ENCODE measurements at regions not wholly inside any gene's neighbourhood (a gene's known extent, or its start where the extent isn't known, plus 50 kb on each side); places are given as distances from the start of the nearest gene placed in this dataset.
"Not testable (repeated sequence)": the region's sequence is repeated elsewhere in the genome, so short reads cannot be mapped to it uniquely, and the experiment has no call there.

GRCh38 chr19:29154163-29154562, 58.8 kb downstream of the UQCRFS1 start:
- no peak for DNase-seq (ENCODE audit: low read depth)

GRCh38 chr19:29145756-29146155, 67.2 kb downstream of the UQCRFS1 start:
- DNase-seq (ENCODE audit: low read depth) = no peak

DNA sequence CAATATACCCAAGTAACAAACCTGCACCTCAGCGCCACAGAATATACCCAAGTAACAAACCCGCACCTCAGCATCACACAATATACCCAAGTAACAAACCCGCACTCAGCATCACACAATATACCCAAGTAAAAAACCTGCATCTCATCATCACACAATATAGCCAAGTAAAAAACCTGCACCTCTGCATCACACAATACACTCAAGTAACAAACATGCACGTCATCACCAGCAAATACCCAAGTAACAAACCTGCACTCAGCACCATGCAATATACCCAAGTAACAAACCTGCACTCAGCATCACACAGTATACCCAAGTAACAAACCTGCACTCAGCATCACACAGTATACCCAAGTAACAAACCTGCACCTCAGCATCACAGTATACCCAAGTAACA, 69.8 kb downstream of the UQCRFS1 start:
- DNase-seq (ENCODE audit: low read depth) = no peak

DNA sequence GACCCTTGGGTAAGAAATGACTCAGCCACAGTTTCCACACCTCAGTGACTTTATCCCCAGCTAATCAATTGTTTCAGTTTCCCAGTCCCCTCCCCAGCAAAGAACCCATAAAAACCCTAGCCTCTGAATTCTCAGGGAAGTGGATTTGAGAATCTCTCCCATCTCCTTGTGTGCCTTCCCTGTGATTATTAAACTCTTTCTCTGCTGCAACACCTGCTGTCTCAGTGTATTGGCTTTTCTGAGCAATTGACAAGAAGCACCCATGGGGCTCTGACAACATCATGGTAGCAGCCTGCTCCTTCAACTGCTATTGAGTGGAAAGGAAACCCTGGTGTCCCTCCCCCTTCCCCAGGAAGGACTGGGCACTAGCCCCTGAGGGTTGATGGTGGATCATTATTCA, 73.7 kb downstream of the UQCRFS1 start:
- DNase-seq (ENCODE audit: low read depth) = no peak

- DNase-seq (ENCODE audit: low read depth) = not testable (repeated sequence)
These were observed 74.7 kb downstream of the UQCRFS1 start for GRCh38 chr19:29138206-29138605.

- DNase-seq (ENCODE audit: low read depth) = no peak
These were observed 81.5 kb downstream of the UQCRFS1 start for GRCh38 chr19:29131456-29131855.

DNA sequence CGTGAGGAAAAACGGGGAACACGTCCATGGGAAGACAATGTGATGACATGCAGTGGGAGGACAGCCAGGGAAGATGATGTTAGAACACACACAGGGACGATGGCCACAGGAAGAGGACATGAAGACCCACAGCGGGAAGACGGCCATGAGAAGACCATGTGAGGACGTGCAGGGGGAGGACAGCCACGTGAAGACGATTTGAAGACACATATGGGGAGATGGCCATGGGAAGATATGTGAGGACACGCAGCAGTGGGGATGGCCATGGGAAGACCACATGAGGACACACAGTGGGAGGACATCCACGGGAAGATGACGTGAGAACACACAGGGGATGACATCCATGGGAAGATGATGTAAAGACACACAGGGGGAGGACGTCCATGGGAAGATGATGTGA, 83.8 kb downstream of the UQCRFS1 start:
- DNase-seq (ENCODE audit: low read depth) = no peak

- no peak for DNase-seq (ENCODE audit: low read depth)
These were observed 84.7 kb downstream of the UQCRFS1 start for GRCh38 chr19:29128203-29128602.

- no peak for DNase-seq (ENCODE audit: low read depth)
These were observed 90.8 kb downstream of the UQCRFS1 start for GRCh38 chr19:29122185-29122584.

- DNase-seq (ENCODE audit: low read depth) = no peak
These were observed 91.3 kb downstream of the UQCRFS1 start for GRCh38 chr19:29121684-29122083.

GRCh38 chr19:29120466-29120865, 92.5 kb downstream of the UQCRFS1 start:
- DNase-seq (ENCODE audit: low read depth) = no peak

- DNase-seq (ENCODE audit: low read depth) = no peak
These were observed 93.4 kb downstream of the UQCRFS1 start for GRCh38 chr19:29119590-29119989.

DNA sequence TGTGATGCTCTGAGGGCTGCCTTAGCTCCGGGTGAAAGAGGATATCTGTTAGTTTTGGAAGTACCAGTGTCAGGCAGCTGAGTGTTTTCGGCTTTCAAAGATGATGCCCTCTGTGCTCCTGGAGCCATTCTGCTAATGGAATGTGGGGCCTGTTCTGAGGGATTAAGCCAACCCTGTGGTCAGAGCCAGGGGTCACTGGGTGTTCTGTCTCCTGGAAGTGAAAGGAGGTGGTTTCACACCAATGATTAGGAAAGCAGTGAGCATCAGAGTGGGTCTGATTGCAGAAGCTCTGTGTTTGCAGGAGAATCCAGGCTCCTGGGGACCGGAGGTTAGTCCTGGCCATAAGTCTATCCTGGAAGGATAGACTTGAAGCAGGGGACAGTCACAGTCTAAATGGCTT, 94.6 kb downstream of the UQCRFS1 start:
- no peak for DNase-seq (ENCODE audit: low read depth)

- DNase-seq (ENCODE audit: low read depth) = no peak
These were observed 95.0 kb downstream of the UQCRFS1 start for GRCh38 chr19:29117926-29118325.

- DNase-seq (ENCODE audit: low read depth) = no peak
These were observed 97.8 kb downstream of the UQCRFS1 start for GRCh38 chr19:29115181-29115580.

DNA sequence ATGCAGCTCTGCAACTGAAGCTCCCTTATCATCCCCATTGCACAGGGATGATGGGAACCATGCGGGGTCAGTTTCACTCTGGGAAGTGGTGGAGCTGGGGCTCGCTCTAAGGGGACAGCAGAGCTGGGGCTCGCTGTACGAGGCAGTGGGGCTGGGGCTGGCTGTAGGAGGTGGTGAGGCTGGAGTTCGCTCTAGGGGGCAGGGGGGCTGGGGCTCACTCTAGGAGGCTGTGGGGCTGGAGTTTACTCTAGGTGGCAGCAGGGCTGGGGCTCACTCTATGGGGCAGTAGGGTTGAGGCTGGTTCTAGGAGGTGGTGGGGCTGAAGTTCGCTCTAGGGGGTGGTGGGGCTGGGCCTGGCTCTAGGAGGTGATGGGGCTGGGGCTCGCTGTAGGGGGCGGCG, 99.1 kb downstream of the UQCRFS1 start:
- no peak for DNase-seq (ENCODE audit: low read depth)

GRCh38 chr19:29111576-29111975, 101.4 kb downstream of the UQCRFS1 start:
- no peak for DNase-seq (ENCODE audit: low read depth)

DNA sequence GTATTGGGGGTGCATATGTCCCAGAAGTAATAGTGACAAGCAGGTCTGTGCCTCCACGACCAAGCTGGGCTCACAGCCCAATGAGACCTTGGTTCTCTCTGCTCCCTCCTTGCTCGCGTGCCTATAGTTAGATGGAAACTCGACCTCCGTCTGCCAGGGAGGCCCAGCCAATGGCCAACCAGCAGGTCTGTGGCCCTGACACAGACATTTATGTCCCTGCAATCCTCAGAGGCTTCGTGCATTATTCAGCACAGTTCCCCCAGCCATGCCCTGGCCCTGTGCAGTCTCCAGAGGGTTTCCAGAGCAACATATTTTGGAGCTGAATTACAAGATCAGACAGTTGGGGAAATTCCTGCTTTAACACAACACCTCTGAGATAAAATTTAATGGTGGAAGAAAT, 105.1 kb downstream of the UQCRFS1 start:
- DNase-seq (ENCODE audit: low read depth) = no peak

GRCh38 chr19:29106346-29106885, 106.5 kb downstream of the UQCRFS1 start:
- DNase-seq (ENCODE audit: low read depth) = no peak

GRCh38 chr19:29105629-29106292, 107.2 kb downstream of the UQCRFS1 start:
- DNase-seq (ENCODE audit: low read depth) = no peak

- DNase-seq (ENCODE audit: low read depth) = no peak
These were observed 108.2 kb downstream of the UQCRFS1 start for GRCh38 chr19:29104605-29105241.

DNA sequence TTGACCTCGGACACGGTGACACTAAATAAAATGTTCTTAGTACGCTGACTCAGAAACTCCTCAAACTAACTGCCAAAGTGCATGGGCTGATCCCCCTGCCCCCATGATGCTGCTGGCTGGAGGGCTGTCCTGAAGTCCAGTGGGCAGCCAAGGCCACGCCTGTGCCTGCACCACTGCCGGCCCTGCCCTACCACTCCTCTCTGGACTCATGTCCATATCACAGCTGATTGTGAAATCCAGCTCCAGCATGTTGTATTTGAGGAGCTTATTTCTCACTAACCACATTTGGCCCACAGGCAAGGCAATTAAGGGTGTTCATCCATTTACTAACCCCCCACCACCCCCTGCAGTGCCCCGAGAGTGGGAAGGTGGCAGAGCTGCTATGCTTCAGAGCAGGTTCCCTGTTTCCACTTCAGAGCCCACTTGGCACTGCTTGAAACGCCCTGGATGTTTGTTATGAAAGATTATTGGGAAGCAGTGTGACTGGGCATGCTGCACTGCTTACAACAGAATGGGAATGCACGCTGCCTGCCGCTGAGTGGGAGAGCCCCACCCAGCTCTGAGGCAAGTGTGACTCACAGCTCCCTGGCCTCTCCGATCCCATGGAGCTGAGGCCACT, 114.0 kb downstream of the UQCRFS1 start:
- DNase-seq (ENCODE audit: low read depth) = no peak

DNA sequence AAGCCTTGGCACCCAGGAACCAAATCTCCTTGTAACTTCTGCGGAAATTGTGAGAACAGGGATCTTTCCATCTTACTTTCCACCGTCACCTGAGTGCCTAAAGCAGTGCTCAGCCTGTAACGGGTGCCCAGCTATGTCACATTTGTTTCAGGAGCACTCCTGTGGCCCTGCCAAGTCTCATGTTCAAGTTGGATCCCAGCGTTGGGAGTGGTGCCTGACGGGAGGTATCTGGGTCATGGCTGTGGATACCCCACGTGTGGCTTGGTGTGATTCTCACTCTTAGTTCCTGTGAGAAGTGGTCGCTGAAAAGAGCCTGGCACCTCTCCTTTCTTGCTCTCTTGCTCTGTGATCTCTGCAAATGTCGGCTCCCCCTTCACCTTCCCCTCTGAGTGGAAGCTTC, 114.9 kb downstream of the UQCRFS1 start:
- DNase-seq (ENCODE audit: low read depth) = no peak
